GM19035 (cell line): ENCODE measurements at regions not wholly inside any gene's neighbourhood (a gene's known extent, or its start where the extent isn't known, plus 50 kb on each side); places are given as distances from the start of the nearest gene placed in this dataset.

Source experiments
- ATAC-seq: cut with Tn5 transposase; IDR thresholded peaks from one replicate; pipeline ENCODE4 v1.9.1; 2021; ENCODE audit not compliant: unreplicated experiment

GRCh38 chr6:142679907-142680700 lies 264.9 kb downstream of the HIVEP2 start:
- no peak for ATAC-seq

DNA sequence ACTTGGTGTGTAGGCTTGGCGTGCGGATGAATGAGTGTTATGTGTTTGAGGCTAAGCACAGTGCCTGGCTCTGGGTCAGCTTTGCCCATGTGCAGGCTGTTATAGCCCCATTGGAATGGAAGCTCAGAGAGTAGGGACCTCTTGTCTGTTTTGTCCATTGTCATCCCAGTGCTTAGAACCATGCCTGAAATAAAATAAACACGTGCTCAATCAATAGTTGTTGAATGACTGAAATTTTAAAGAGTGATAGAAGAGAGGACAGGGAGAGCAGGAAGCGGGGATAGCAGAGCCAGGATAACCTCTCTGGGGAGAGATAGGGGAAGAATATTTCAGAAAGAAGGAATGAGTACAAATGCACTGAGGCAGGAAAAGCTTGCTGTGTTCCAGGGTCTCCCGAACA lies 263.9 kb downstream of the HIVEP2 start:
- ATAC-seq = no peak

GRCh38 chr6:142682985-142683384 lies 262.0 kb downstream of the HIVEP2 start:
- no peak for ATAC-seq

DNA sequence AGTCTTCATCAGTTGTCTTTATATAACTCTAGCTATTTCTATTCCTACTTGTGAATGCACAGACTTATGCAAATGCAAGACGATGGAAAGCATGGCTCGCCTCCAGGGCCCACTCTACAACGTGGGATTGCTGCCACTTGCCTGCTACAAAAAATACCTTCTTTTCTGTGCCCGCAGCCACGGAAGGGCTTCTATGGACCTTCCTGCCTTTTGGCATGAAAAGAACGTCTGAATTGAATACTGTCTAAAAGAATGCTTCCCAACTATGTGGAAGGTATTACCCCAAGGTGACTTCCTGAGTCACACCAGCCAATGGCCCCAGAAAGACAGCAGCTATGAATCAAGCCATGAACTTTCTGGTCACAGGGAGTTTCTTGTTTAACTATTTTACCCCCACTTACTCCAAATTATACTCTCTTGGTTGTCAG lies 261.2 kb downstream of the HIVEP2 start:
- no peak for ATAC-seq

GRCh38 chr6:142684371-142684770 lies 260.6 kb downstream of the HIVEP2 start:
- no peak for ATAC-seq

- ATAC-seq = no peak
Measured at GRCh38 chr6:142685852-142686506, 259.0 kb downstream of the HIVEP2 start.

GRCh38 chr6:142686507-142686887 lies 258.5 kb downstream of the HIVEP2 start:
- ATAC-seq = no peak

GRCh38 chr6:142692942-142693341 lies 252.0 kb downstream of the HIVEP2 start:
- peak; percentile 72 for ATAC-seq

- ATAC-seq = no peak
Measured at GRCh38 chr6:142693441-142693840, 251.5 kb downstream of the HIVEP2 start.

DNA sequence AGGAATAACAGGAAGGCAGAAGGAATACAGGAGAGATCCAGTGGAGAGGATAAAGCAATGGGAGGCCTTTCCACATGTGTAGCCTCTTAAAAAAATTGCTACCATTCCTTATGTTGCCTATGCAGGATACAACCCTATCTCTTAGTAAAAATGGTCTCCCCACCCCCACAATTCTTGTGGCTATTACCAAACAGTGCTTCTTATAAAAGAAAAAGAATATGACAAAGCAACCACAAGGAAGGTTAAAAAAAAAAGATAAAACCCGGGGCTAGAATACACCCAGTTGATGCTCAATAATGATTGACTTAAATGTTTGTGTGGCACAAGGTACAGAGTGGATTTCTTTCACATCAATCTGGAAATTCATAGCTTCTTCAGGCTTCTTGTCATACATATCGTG lies 250.9 kb downstream of the HIVEP2 start:
- no peak for ATAC-seq

DNA sequence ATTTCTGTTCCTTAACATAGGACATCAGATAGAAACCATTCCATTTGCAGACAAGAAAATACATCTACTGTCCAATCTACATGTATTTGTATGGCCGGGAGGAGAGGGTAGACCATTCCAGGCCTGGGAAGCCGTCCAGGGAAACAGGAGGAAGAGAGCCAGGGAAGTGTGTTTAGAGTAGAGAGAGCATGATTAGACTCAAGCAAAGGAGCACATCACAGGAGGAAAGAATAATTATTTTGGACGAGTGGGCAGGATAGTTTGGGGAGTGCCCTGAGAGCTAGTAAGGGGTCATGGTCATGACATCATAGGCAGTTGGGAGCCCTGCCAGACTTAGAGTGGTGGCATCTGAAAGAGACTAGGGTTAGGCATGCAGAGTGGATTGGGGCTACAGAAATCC lies 250.0 kb downstream of the HIVEP2 start:
- ATAC-seq = no peak

DNA sequence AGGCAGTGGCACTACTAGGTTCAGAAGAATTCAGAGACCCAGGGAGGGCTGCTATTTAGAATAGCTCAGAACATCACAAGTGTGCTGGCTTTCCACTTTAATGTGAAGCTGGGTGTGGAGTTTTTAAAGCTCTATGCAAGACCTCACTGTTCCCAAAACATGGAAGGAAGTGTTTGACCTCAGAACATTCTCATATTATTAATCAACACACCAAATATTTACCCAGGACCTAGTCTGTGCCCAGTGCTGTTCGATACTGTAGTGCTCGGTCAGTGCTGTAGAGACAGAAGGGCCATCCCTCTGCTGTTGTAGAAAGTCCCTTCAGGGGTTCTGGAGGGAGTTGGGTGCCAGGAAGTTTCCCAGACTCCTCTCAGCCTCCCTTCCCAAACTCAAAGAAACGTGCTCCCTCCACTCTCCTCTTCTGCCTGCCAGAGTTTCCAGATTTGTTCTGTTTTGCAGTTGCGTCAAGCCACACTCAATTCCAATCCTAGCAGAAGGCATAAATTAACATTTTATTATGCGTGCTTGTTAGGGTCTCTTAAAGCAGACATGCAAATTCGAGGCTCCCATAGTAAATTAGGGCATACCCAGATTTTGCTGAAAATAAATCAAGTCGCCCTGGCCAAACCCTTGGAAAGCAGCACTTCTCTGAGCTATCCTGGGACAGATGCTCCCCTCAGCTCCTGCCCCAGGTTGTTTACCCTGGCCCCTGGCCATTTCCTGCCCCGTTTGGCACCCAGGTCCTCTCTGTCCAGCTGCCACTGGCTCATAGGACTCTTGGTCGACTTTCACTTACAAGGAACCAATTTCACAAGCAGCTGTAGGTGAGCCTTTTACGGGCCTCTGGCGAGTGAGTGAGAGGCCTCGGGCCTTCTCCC lies 248.6 kb downstream of the HIVEP2 start:
- no peak for ATAC-seq

- no peak for ATAC-seq
Measured at GRCh38 chr6:142697001-142697335, 248.0 kb downstream of the HIVEP2 start.

- ATAC-seq = no peak
Measured at GRCh38 chr6:142697922-142698321, 247.1 kb downstream of the HIVEP2 start.

DNA sequence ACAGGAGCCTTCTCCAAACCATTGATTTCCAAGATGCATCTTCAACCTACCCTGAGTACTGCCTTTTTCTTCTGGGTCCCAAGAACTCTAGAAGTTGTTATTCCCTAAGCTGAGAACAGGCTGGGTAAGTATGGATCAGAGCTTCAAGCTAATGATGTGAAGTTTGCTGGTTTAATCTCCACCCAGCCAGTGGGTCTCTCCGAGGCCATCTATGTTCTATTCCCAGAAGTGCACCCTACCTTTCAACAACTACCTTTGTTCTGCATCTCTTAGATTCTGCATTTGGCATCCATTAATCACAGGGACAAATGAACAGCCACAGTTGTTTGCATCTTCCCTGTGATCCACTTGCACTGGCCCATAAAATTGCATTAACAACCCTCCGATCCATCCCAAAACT lies 246.2 kb downstream of the HIVEP2 start:
- no peak for ATAC-seq

DNA sequence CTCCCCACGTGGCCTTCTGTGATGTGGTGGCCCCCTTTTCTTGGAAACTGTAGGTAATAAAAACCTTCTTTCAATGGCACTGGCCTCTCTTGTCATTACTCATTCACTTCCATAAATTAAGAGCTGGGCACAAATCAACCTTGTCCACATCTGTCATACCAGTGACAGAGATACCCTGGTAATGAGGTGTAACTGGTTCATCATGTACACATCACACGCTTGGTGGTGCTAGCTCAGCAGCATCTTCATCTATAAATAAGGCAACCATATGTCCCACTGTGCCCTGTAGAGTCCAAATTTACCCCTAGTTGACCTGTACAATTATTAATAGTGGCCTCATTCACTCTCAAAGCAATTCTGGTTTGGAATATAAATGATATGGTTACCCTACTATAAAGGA lies 245.6 kb downstream of the HIVEP2 start:
- ATAC-seq = no peak

- ATAC-seq = peak; percentile 54
Measured at GRCh38 chr6:142700032-142700431, 244.9 kb downstream of the HIVEP2 start.

DNA sequence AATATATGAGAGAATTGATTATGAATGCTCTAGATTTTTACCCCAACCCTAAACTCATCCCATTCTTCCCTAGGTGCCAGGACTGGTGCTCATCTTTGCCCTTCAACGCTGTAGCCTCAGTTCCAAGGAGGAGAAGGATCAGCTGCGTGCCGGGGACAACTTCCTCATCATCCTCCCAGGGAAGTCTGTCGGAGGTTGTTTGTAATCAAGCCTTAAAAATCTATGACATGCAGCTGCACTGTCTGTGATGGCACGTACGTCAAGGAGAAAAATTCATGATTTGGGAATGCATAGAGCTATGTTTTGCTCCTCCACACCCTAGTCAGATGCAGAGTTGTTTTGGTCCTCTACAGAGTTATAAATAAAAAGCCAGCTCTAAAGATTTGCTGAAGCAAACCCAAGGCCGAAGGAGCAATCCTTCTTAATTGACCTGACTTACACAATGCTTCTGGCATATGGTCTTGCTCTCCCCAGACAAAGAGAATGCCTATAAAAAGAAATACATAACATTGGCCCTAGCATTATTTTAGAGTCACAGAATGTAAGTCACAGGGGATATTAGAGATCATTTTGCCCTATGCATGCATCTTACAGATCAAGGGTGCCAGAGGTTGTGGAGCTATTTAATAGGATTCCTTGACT lies 244.2 kb downstream of the HIVEP2 start:
- ATAC-seq = no peak
